Breast epithelium (tissue), 3 donors: ENCODE measurements at regions not wholly inside any gene's neighbourhood (a gene's known extent, or its start where the extent isn't known, plus 50 kb on each side); places are given as distances from the start of the nearest gene placed in this dataset.

Source experiments
- CTCF ChIP-seq, 3 donors: fragments of 450-650 bp; IDR thresholded peaks; one replicate each; pipeline ENCODE4 v1.5.1; 2016 to 2017; ENCODE audit warnings: antibody characterized with exemption in 3 of 3, mild to moderate bottlenecking in 3 of 3, moderate library complexity in 3 of 3
- POLR2A ChIP-seq: fragments of 450-650 bp; IDR thresholded peaks from one replicate; pipeline ENCODE4 v1.6.1; 2016; ENCODE audit warnings: antibody characterized with exemption, mild to moderate bottlenecking, moderate library complexity

- TF ChIP-seq CTCF (IDR thresholded peaks at IDR 0.05), result no peak
- TF ChIP-seq POLR2A, result no peak
These were observed 1129.6 kb upstream of the GBE1 start for GRCh38 chr3:82891028-82891427.
